Adrenal gland (tissue), 5 donors: ENCODE measurements at regions not wholly inside any gene's neighbourhood (a gene's known extent, or its start where the extent isn't known, plus 50 kb on each side); places are given as distances from the start of the nearest gene placed in this dataset.

Source experiments
- CTCF ChIP-seq, 6 experiments: fragments of 450-650 bp in 4 of 6; fragments of 200-600 bp in 2 of 6; sonication (generic) in 1 of 6; IDR thresholded peaks; 1 replicate in 5 of 6; 2 replicates in 1 of 6; pipeline versions ENCODE4 v1.5.1 to v1.8.0; 2016 to 2021; ENCODE audit warnings: antibody characterized with exemption in 6 of 6, mild to moderate bottlenecking in 2 of 6, moderate library complexity in 1 of 6
- POLR2A ChIP-seq, 2 donors: fragments of 450-650 bp; IDR thresholded peaks; one replicate each; pipeline ENCODE4 v1.6.1; 2017; ENCODE audit warnings: antibody characterized with exemption in 2 of 2, mild to moderate bottlenecking in 2 of 2, moderate library complexity in 1 of 2
- donor health status: DM: no; HTN: no; CAD: no.

- TF ChIP-seq CTCF (IDR thresholded peaks at IDR 0.05) (no peak), POLR2A (IDR thresholded peaks at IDR 0.05) (no peak)
Observed at GRCh38 chr12:69163681-69164362, 75.5 kb upstream of the CPSF6 start.
